ENCODE measurements at regions not wholly inside any gene's neighbourhood (a gene's known extent, or its start where the extent isn't known, plus 50 kb on each side); places are given as distances from the start of the nearest gene placed in this dataset.

DNA sequence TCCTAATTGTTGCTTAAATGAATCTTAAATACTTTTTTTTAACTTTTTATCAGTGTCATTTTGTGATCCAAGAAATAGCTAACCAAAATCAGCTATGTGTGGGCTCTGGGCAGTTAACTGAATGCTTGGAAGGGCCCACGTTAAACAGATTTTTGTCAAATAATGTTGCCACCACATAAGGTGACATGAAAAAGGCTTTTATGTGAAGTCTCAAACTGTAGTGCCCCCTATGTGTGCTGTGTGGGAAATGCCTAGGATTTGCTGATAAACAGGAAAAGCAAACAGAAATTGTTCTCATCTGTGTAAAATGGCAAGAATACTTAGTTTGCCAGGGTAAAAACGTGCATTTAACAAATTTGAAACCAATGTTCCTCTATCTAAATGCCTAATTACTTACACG lies 242.2 kb downstream of the ZNF516 start:
- no peak for DNase-seq

DNA sequence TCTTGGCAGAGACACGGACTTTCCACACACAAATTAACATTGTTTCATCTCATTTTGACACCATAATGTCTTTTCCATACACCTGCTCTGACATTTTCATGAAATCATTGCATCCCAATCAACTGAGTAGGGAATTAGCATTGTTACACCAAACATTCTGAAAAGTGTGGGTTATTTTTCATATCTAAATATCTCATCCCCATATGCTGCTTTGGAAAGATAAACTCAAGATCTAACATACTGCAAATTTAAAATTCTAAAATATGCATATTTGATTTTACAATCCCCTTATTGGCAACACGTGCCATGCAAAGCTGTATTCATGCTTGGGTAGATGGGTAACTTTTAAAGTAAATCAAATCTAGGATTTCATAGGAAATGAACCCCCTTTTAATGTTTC lies 242.9 kb downstream of the ZNF516 start:
- DNase-seq, result no peak

DNA sequence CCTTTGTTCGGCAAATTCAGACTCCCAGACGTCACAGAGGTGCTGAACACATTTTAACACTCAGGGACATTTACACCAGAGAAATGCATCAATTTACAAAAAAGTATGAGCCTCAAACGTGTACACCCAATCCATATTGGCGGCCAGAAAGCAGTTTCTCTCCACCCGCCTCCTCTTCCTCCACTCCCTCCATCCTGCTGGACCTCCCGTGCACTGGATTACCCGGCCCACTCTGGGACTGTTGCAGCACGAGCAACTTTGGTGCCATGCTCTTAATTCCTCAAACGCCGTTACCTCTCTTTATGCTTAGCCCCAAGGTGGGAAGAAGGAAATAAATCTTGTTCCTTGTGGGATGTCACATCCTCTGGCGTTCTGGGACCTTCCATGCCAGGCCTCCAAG lies 243.4 kb downstream of the ZNF516 start:
- no peak for DNase-seq

DNA sequence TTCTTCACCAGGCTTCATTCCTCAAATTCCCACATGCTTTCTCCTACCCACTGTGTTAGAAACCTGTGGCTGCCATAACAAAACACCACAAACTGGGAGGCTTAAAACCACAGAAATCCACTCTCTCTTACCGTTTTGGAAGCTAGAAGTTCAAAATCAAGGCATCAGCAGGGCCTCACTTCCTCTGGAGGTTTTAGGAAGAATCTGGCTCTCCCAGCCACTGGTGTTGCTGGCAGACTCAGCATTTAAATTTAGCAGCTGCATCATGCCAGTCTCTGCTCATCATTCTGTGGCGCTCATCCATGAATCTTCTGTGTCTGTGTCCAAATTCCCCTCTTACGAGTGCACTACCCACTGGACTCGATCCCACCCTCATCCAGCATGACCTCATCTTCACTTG lies 248.5 kb downstream of the ZNF516 start:
- no peak for DNase-seq

DNA sequence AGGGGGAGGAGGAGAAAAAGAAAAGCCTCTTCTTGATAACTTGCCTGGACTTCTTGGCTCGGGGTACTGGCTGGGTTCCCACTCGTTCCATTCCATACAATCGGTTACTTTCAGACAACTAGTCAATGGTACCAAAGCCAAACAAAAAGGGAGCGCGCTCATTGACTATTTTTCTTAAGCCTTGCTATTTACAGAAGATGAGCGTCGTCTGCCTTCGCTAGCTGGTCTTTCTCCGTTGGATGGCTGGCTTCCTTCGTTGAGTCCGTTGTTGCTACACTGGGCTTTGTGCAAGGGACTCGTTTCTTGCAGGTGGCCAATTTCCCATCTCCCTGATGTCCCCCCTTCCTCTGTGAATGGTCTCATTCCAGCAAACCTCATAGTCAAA lies 260.4 kb downstream of the ZNF516 start:
- DNase-seq, result no peak

DNA sequence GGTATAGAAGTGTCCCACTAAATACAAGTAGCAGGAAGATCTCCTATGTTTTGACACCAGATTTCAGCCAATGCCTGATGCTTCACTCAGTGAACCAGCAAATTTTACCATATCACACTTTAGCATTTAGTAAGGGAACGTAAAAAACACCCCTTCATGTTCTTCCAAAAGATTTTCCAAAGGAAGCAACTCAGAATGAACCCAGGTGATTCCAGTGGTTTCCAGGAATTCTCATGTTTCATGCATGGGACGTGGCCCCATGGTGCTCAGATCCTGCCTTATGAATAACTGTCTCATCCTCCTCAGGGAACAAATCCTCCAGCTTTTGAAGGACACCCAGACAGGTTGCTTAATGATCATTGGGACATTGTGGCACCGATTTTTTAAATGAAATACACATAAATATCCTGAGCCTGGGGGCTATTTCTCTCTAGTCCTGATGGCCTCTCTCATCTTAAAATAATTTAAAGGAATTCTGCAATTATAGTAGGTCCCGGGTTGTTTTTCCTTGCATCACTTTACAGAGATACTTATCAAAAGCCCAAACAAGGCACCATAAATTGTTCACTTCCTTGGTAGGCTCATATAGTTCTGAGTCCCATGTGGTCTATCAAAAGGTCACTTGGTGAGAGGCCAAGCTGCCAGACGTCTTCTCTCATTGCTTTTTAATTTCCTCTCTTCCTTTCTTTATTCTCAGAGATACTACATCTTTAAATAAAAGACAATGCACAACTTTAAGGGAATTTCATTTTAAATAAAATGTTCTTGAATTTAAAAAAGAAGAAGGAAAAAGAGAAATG lies 261.0 kb downstream of the ZNF516 start:
- no peak for DNase-seq

DNA sequence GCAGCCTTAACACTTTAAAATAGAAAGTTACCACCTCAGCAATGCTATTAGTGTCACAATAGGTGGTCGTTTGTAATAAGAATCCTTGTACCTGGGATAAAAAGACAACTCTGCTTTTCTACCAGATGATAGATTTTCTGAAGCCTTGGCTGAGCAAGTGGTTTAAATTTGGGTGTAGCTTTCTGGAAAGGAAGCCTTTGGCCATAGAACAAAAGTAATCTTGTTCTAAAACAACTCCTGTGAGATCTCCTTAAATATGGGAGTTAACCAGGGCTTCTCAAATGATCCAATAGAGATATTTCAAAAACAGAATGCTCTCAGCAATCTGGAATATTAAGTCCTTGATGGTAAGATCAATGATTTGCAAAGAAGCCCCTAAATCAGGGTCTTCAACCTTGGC lies 261.6 kb downstream of the ZNF516 start:
- DNase-seq, result no peak

DNA sequence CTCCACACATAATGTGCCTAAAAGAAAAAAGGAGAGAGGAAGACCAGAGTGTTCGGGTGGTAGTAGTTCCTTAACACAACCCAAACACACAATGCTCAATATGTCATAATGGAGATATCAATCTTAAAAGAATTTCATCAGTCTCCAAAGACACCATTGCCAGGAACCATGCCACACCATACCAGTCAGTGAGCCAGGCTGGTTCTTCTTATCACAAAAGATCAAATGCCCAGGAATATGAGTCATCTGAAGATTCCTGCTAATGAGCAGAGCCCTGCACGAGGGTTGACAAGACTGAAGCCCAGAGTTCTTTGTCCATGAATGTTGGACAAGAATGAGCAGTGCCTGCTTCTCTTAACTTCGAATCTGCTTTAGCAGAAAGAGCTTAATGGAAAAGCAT lies 262.3 kb downstream of the ZNF516 start:
- no peak for DNase-seq

DNA sequence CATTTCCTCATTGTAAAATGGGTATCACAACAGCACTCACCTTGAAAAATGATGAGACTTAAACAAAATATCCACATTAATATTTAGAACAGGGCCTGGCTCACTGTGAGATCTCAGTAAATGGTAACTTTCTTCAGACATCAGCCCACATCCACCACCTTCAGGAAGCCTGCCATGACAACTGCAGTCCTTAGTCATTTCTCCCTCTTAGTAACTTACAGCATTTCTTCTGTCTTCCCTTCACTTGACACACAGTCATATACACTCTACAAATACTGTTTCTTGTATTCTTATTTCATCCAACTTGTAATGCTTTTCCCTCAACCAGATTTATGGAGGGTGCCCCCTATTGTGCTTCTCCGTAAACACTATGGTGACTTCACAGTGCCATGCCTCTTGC lies 263.0 kb downstream of the ZNF516 start:
- DNase-seq, result no peak

DNA sequence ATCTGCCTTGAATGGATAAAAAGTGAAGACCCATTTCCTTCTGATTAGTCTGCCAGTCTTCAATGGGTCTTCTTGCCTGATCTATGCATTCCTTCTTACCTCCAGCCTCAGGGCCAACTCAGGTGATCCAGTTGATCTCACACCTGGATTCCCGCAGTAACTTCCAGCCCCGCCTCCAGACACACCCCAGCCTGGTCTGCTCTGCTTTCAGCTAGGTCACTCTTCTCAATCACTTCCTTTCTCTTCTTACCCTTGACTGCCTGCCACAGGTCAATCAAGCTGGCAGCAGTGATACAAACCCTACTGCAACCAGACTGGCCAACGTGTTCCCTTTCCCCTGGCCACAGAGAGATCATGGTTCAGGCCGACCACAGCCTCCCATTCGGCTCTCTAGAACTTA lies 263.6 kb downstream of the ZNF516 start:
- DNase-seq, result no peak

DNA sequence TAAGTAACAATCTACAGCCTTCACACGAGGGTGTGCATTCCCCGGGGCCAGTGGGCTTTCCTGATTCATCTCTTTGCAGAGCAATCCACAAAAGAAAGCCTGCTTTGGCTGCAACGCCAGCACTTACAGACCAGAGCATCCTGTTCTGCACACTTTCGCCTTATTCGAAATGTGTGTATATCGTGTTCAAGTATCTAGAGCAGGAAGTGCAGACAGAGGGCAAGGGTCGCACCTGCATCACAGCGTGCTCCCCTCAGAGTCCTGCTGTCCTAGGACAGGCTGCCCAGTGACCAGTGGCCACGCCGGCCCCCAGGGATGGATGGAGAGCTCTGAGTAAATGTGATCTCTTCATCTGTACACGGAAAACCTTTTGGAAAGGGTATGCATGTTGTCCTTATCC lies 264.3 kb downstream of the ZNF516 start:
- no peak for DNase-seq

DNA sequence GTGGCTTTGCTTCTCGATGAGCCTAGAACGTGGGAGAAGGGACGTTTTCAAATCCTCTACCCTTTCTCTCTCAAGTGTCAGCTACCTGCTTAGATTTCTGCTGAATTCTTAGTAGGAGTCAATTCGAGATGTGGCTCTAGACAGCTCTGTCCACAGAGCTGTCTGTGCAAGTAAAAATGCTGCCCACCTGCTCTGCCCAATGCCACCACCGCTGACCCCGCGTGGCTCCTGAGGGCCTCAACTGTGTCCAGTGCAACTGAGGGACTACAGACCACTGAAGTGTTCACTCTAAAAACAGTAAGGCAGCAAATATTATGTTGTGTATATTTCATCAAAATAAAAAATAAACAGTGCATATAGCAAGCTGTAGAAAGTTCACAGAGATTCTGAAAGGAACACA lies 266.3 kb downstream of the ZNF516 start:
- DNase-seq, result no peak

DNA sequence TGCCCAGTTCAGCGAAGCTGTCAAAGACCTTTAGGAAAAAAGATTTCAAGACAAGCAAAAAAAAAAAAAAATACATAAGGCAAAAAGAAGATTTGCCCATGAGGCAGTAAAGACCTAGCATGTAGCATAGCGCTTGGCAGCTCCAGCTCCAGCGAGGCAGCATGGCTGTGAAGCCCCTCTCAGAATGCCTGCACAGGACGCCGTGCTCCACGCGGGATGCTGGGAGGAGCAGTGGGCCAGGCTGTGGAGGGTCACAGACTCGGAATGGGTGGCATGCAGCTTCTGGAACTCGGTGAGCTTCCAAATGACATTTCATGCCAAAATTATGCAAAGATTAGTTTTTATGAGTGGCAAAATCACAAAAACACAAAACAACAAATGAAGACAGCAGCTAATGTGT lies 267.3 kb downstream of the ZNF516 start:
- DNase-seq, result no peak

DNA sequence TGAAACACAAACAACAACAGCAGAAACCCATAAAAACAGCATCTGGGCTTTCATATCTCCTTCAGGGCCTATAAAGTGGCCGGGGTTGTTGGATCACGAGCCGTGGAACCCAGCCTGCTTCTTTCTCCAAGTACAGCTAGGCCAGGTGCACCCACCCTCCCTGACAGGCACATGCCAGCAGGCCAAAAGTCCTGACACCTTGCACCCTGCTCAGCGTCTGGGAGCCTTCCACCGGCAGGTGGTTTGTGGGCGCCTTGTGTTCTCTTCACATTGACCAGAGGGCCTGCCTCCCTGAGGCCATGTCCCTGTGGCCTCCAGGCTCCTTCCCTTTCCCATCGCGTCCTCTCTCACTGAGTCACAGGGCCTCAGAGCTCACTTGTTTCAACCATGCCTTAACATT lies 271.6 kb downstream of the ZNF516 start:
- no peak for DNase-seq

DNA sequence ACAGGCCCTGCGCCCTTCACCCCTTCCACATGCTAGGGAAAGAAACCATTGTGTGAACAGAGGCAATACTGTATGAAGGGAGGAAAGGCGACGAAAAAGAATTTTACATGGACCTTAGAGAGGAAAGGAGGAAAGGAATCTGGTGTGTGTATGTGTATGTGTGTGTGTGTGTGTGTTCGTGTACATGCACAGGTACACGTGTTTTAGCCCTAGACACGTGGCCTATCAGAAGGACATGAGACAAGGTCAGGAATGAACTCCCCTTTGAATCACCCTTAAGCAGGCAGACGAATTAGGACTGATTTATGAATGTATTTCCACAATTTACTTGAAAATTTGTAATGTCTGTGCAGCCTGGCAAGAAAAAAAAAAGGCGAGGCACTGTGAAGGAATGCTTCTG lies 276.0 kb downstream of the ZNF516 start:
- DNase-seq, result no peak

DNA sequence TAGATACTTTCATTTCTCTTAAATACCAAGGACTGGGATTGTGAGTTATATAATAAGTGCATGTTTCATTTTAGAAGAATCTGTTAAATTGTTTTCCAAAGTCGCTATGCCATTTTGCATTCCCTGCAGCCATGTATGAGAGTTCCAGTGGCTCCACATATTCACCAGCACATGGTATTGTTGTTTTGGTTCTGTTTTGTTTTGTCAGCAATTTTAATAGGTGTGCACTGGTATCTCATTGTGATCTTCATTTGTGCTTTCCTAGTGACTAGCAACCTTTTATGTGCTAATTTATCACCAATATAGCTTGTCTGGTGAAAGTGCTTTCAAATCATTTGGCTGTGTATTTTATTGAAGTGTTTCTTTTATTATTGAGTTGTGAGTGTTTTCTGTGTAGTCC lies 278.9 kb downstream of the ZNF516 start:
- no peak for DNase-seq

DNA sequence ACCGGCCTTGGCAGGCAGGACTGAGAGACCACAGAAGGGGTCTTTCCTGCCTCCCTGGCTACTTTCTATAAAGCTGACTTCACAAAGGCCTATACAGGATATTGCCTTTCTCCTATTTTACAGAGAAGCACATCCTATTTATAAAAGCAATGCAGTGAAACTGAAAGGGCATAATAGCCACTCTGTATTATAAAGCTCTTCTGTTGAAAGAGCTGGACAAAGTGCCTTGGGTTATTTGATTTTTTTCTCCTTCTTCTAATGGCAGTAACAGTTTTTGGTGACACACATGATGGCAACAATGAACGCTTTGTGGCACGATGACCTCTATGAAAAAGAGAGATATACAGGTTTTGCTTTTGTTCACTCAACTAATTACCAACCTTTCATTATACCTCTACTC lies 281.1 kb downstream of the ZNF516 start:
- DNase-seq, result no peak

DNA sequence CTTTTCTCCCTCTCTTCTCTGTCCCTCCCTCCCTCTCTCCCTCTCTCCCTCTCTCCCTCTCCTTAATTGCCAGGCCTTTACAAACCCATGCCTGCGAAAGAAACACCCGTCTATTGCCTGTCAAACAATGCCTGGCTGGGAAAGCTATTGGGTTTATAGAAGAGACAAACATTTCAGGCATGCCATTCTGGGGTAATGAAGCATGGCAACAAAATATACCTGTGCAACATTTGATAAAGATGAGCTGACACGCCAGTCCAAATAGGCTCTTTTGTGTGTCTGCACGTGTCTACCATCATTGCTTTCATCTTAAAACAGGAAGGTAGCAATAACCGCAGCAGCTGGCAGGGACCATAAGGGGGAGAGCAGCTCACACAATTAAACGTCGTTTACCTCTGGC lies 282.1 kb downstream of the ZNF516 start:
- DNase-seq, result peak; percentile 23

DNA sequence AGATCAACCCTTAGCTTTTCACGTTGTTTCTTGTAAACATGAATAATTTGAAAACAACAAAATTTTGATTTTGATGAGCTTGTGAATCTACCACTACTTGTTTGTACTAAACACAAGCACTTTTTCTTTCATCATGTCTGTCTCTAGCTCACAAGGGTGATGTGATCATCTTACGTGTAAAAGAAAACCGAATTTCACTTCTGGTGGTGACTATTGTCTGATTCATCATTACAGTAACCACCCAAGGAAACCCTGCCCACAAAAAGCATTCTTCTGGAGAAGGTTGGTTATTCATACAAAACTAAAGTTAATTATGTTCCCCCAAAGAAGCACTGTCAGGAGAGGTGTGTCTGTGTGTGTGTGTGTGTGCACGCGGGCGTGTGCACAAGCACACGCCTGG lies 285.4 kb downstream of the ZNF516 start:
- no peak for DNase-seq

DNA sequence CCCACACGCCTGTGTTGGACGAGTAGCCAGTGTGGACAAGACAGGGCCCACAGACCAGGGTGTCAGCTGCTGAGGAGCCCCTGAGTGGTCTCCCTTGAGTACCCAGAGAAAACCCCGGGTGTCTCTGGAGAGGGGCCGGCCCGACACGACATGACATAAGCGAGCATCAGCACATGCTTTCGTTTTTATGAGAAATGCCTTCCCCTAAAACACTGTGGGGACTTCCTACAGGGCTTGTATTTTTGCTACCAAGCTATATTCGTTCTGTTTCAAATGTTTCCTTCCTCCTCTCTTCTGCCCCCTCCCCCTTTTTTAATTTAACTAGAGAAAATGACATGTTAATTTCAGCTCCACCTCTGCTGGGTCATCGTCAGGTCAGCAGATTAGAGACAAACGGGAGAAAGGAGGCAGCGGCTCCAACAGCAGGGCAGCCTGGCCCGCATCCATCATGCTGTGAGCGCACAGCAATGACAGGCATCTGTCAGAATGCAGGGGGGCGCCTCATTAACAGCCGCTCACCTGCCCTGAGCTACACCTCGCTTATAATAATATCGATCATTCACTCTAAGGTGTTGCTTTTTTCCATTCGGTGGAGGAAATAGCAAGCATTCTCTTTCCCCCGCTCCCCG lies 286.2 kb downstream of the ZNF516 start:
- peak; percentile 60 for DNase-seq

DNA sequence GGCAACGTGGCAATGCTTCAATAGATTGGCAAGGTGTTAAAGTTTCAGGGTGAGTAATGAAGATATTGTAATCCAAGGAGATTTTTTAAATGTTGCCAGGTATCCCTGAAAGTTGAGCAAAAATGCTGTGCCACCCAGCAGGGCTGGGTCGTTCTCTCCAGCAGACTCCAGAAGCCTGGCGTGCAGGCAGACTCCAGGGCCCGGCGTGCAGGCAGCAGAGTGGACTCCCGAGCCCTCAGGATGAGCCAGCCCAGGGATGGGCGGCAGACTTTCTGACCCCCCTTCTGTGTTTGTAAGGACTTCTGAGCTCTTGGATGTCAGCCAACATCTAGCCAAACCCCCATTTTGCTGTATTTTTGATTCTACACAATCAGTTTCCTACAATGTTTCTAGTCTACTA lies 289.1 kb downstream of the ZNF516 start:
- DNase-seq, result no peak

DNA sequence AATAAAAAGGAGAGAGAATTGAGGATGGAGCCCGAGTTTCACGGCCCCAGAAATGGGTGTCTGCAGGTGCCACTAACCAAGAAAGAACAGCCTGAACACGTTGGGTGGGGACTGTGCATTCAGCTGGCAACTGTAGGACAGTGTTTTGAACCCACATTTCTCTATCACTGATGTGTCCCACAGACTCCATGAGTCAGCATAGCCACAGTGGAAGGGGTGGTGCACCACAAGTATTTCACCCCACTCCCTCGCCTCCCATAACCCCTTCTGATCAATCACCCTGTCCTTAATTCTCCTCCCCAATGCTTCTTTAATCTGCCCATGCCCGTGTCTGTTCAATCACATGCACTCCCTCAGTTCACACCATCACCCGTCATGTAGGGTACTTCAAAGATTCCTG lies 291.5 kb downstream of the ZNF516 start:
- no peak for DNase-seq

DNA sequence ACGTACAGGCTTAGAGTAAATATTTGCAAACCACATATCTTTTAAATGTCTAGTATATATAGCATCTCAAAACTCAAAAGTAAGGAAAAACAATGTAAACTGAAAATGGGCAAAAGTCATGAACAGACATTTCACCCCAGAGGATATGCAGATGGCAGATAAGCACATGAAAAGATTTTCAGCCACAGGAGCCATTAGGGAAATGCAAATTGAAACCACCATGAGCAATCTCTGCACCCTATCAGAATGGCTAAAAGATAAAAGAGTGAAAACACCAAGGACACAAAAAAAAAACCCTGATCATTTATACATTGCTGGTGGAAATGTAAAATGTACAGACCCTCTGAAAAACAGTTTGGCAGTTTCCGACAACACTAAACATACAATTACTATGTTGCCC lies 292.7 kb downstream of the ZNF516 start:
- DNase-seq, result no peak

DNA sequence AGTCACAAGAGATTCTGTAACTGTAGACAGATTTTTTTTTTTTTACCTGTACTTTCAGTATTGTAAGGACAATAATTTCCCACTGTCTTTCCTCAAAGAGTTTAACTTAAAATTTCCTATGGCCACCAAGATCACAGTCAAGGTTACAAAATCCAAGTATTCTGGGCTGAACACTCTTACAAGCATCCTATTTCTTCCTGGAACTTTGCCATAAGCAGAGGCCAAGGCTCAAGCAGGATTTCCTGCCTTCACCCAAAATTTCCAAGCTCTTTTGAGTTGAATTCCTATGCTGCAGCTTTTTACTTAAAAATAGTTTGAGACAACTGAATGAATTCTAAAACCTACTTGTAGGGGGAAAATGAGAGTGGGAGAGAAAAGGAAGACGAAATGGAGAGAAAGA lies 299.4 kb downstream of the ZNF516 start:
- no peak for DNase-seq

DNA sequence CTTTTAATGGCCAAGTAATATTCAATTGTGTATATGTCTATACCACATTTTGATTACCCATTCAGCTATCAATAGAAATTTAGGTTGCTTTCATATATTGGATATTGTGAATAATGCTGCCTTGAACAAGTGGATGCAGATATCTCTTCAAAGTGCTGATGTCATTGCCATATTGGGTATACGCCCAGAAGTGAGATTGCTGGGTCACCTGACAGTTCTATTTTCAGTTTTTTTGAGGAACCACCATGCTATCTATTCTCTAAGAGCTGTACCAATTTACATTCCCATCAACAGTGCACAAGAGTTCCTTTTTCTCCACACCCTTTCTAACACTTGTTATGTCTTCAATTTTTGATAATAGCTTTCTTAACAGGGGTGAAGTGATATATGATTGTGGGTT lies 306.9 kb downstream of the ZNF516 start:
- no peak for DNase-seq
